CD14-positive monocyte (primary cell): ENCODE measurements at regions not wholly inside any gene's neighbourhood (a gene's known extent, or its start where the extent isn't known, plus 50 kb on each side); places are given as distances from the start of the nearest gene placed in this dataset.

Experiments used
- DNase-seq, 3 donors: peaks; one replicate each; pipeline ENCODE4 v3.0.0-alpha.2; 2011 to 2022
- H2AFZ ChIP-seq: 2 replicates; pipeline ENCODE4 v1.6.0; 2012; ENCODE audit warnings: mild to moderate bottlenecking, low read depth, low read length, inconsistent platforms; ENCODE audit not compliant: insufficient read depth, poor library complexity, severe bottlenecking
- H3K27ac ChIP-seq, 2 donors: 1 replicate in 1 of 2; 2 replicates in 1 of 2; pipeline ENCODE4 v1.5.1; 2012 to 2013; ENCODE audit warnings: low read length in 2 of 2, control low read depth in 1 of 2, inconsistent platforms in 1 of 2, low read depth in 1 of 2, mild to moderate bottlenecking in 1 of 2
- H3K27me3 ChIP-seq, 2 donors: one replicate each; pipeline versions ENCODE4 v1.6.0 to v1.6.1; 2011 to 2013; ENCODE audit warnings: low read length in 2 of 2; ENCODE audit not compliant: control insufficient read depth in 2 of 2, insufficient read depth in 2 of 2
- H3K36me3 ChIP-seq, 2 donors: replicated peaks in 1 of 2; 1 replicate in 1 of 2; 2 replicates in 1 of 2; pipeline versions ENCODE4 v1.5.1 to v1.6.1; 2012 to 2013; ENCODE audit warnings: low read length in 2 of 2, control low read depth in 1 of 2, inconsistent platforms in 1 of 2, mild to moderate bottlenecking in 1 of 2; ENCODE audit not compliant: insufficient read depth in 2 of 2, control insufficient read depth in 1 of 2
- H3K4me1 ChIP-seq, 2 donors: 1 replicate in 1 of 2; 2 replicates in 1 of 2; pipeline versions ENCODE4 v1.5.1 to v1.6.1; 2012 to 2013; ENCODE audit warnings: low read length in 2 of 2, control low read depth in 1 of 2, inconsistent platforms in 1 of 2, mild to moderate bottlenecking in 1 of 2, moderate library complexity in 1 of 2; ENCODE audit not compliant: insufficient read depth in 2 of 2, control insufficient read depth in 1 of 2
- H3K4me2 ChIP-seq: replicated peaks from 2 replicates; pipeline ENCODE3; 2012; ENCODE audit warnings: low read length, moderate library complexity, mild to moderate bottlenecking; ENCODE audit not compliant: poor library complexity, severe bottlenecking; ENCODE audit errors: extremely low read depth
- H3K4me3 ChIP-seq, 3 experiments: fragments of 200-600 bp in 1 of 3; sonication (generic) in 1 of 3; replicated peaks in 1 of 3; 1 replicate in 2 of 3; 2 replicates in 1 of 3; pipeline ENCODE4 v1.5.1; 2011 to 2013; ENCODE audit warnings: low read length in 3 of 3, mild to moderate bottlenecking in 3 of 3, control low read depth in 2 of 3, low read depth in 2 of 3, inconsistent platforms in 1 of 3, moderate library complexity in 1 of 3
- H3K79me2 ChIP-seq: 2 replicates; pipeline ENCODE4 v1.6.0; 2012; ENCODE audit warnings: mild to moderate bottlenecking, control low read depth, inconsistent platforms, low read length, moderate library complexity; ENCODE audit not compliant: insufficient read depth
- H3K9ac ChIP-seq: 2 replicates; pipeline ENCODE4 v1.6.0; 2017; ENCODE audit warnings: low read length, mild to moderate bottlenecking; ENCODE audit not compliant: insufficient read depth, poor library complexity, severe bottlenecking
- H3K9me3 ChIP-seq, 2 donors: replicated peaks in 1 of 2; 1 replicate in 1 of 2; 2 replicates in 1 of 2; pipeline versions ENCODE4 v1.5.1 to v1.6.1; 2012 to 2013; ENCODE audit warnings: low read length in 2 of 2, control low read depth in 1 of 2; ENCODE audit not compliant: control insufficient read depth in 1 of 2, insufficient read depth in 1 of 2
- H4K20me1 ChIP-seq: 2 replicates; pipeline ENCODE4 v1.6.0; 2012; ENCODE audit warnings: mild to moderate bottlenecking, low read length, control low read depth, moderate library complexity; ENCODE audit not compliant: insufficient read depth
- H3K27ac Mint-ChIP-seq, 7 donors: one replicate each; pipeline ENCODE4 v1.8.0; 2020; ENCODE audit warnings: mild to moderate bottlenecking in 7 of 7, mixed read lengths in 7 of 7, moderate library complexity in 6 of 7, inconsistent platforms in 2 of 7
- H3K27me3 Mint-ChIP-seq, 3 donors: one replicate each; pipeline ENCODE4 v1.8.0; 2021 to 2022; ENCODE audit warnings: low read depth in 3 of 3, mild to moderate bottlenecking in 3 of 3, mixed read lengths in 3 of 3, moderate library complexity in 3 of 3, inconsistent platforms in 1 of 3
- H3K36me3 Mint-ChIP-seq, 2 donors: one replicate each; pipeline ENCODE4 v1.8.0; 2020; ENCODE audit warnings: mixed read lengths in 2 of 2, inconsistent platforms in 1 of 2, mild to moderate bottlenecking in 1 of 2
- H3K4me1 Mint-ChIP-seq: one replicate; pipeline ENCODE4 v1.8.0; 2020; ENCODE audit warnings: mild to moderate bottlenecking, mixed read lengths
- H3K4me3 Mint-ChIP-seq, 2 donors: one replicate each; pipeline ENCODE4 v1.8.0; 2020; ENCODE audit warnings: mild to moderate bottlenecking in 2 of 2, mixed read lengths in 2 of 2, moderate library complexity in 1 of 2
- H3K9me3 Mint-ChIP-seq, 7 donors: one replicate each; pipeline ENCODE4 v1.8.0; 2020 to 2022; ENCODE audit warnings: mixed read lengths in 7 of 7, mild to moderate bottlenecking in 6 of 7, moderate library complexity in 6 of 7, inconsistent platforms in 2 of 7
- WGBS: methylation state at CpG from one replicate; pipeline ENCODE4 v1.1.5; 2013; ENCODE audit warnings: missing lambda C conversion rate; ENCODE audit not compliant: insufficient coverage; 5-methylcytosine and 5-hydroxymethylcytosine counted together
- intact Hi-C, 2 donors: fragments of 100-400 bp; cut with micrococcal nuclease; formaldehyde crosslinking; loops; one replicate each; pipeline versions ENCODE4 v1.15.0 to v1.15.1; 2023
- TF ChIP-seq, protein P1 (sequence below): fragments of 200-600 bp; IDR thresholded peaks from one replicate; pipeline ENCODE4 v1.8.0; 2022; ENCODE audit warnings: antibody characterized with exemption, mild to moderate bottlenecking

DNA sequence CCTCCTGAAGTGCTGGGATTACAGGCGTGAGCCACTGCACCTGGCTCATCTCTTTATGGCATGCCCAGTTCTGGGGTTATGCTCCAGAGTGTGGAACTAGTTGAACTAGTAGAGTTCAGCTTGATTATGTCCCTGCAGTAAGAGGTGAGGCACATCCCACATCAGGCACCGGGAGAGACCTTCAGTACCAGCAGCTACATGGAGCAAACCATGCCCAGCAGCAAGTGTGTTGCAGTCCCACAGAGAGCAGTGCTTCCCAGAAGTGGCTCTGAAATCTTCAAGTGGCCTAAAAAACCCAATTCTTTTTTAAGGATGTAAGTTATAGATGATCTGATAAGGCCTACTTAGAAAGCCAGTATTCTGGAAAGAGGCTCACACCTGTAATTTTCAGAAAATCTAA, 331.9 kb upstream of the PRKCQ start:
- Histone ChIP-seq H4K20me1 (no peaks in the 10 kb centered on the region), H3K4me1 (peaks cover 7 to 8% of the 10 kb centered on the region in 2 donors), H3K27me3 (no peaks in the 10 kb centered on the region), H3K36me3 (no peaks in the 10 kb centered on the region), H3K79me2 (no peaks in the 10 kb centered on the region), H3K27ac (no peak overlapping the region), H3K4me2 (no peak overlapping the region), H3K4me3 (no peak overlapping the region), H3K9me3 (peaks cover 0 to 11% of the 10 kb centered on the region in 2 donors), H2AFZ (no peak overlapping the region), H3K9ac (no peak overlapping the region)
- TF ChIP-seq, protein P1, sequence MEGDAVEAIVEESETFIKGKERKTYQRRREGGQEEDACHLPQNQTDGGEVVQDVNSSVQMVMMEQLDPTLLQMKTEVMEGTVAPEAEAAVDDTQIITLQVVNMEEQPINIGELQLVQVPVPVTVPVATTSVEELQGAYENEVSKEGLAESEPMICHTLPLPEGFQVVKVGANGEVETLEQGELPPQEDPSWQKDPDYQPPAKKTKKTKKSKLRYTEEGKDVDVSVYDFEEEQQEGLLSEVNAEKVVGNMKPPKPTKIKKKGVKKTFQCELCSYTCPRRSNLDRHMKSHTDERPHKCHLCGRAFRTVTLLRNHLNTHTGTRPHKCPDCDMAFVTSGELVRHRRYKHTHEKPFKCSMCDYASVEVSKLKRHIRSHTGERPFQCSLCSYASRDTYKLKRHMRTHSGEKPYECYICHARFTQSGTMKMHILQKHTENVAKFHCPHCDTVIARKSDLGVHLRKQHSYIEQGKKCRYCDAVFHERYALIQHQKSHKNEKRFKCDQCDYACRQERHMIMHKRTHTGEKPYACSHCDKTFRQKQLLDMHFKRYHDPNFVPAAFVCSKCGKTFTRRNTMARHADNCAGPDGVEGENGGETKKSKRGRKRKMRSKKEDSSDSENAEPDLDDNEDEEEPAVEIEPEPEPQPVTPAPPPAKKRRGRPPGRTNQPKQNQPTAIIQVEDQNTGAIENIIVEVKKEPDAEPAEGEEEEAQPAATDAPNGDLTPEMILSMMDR = no peak
- Mint-ChIP-seq H3K27me3 (peaks cover 0 to 2% (median 1%) of the 10 kb centered on the region in 3 donors), H3K9me3 (peaks cover 4 to 16% (median 7%) of the 10 kb centered on the region in 7 donors), H3K4me3 (no peak overlapping the region), H3K27ac (no peak overlapping the region), H3K36me3 (no peaks in the 10 kb centered on the region), H3K4me1 (peaks cover 8% of the 10 kb centered on the region)
- intact Hi-C loops = no loop called here
- no peak for DNase-seq
- 94% methylated on average over 2 of the region's 2 CpGs for WGBS

DNA sequence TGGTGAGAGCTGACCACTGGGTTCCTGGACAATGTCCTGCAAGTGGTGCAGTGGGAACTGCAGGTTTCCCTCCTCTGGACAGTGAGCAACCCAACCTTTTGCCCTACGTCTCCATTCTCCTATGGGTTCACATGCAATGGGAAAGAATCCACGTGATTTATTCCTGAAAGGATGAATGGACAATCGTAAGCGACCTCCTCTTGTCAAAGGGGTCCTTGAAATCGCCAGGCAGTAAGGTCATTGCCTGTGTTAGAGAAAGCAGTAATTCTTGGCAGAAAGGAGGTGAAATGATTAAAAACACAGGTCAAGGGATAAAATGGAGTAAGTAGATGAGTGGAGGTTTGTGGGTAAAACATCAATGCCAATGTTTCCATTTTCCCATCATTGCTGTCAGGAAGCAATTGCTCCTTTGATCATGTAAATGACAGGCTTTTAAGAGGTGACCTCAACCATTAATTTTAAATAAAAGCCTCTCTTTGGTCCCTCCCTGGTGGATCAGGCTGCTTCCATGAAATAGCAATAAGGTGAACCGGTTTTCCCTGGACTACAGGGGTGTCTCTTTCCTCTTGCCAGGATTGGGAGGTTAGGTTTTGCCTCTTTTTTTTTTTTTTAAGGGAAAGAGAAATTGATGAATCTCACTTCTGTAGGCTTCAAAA, 330.0 kb upstream of the PRKCQ start:
- 98% methylated on average over 4 of the region's 6 CpGs for WGBS
- no peak overlapping the region for H3K4me3 Mint-ChIP-seq

More for the DNA sequence above, 330.0 kb upstream of the PRKCQ start:
- Mint-ChIP-seq H3K36me3 (no peaks in the 10 kb centered on the region), H3K4me1 (no peaks in the 10 kb centered on the region), H3K9me3 (peaks cover 6 to 15% (median 9%) of the 10 kb centered on the region in 7 donors), H3K27ac (no peak overlapping the region), H3K27me3 (peaks cover 0 to 2% (median 1%) of the 10 kb centered on the region in 3 donors)
- no peak for DNase-seq
- Histone ChIP-seq H3K27ac (no peak overlapping the region), H4K20me1 (no peaks in the 10 kb centered on the region), H2AFZ (no peak overlapping the region), H3K4me1 (no peaks in the 10 kb centered on the region), H3K4me3 (no peak overlapping the region), H3K4me2 (no peak overlapping the region), H3K9ac (no peak overlapping the region), H3K9me3 (peaks cover 0 to 11% of the 10 kb centered on the region in 2 donors), H3K36me3 (no peaks in the 10 kb centered on the region), H3K79me2 (no peaks in the 10 kb centered on the region), H3K27me3 (no peaks in the 10 kb centered on the region)
- intact Hi-C loops = no loop called here
- TF ChIP-seq, protein P1 = no peak
